ENCODE measurements at regions not wholly inside any gene's neighbourhood (a gene's known extent, or its start where the extent isn't known, plus 50 kb on each side); places are given as distances from the start of the nearest gene placed in this dataset.

DNA sequence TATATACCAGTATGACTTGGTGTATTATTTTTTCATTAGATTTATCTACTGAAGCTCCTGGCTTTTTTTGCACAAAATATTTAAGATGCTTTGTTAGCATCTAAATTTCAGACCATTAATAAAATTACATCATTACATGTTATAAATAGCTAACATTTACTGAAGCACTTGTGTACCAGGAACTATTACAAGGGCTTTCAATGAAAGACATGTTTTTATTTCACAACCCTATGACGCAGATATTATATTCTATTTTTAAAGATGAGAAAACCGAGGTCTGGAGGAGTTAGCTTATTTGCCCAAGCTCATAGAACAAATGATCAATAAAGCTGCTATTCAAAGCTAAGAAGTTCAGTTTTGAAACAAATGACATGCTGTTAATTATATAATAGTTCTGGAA lies 420.4 kb upstream of the DCN start:
- no peaks in the 10 kb centered on the region for H3K27me3 ChIP-seq (replicated peaks; ENCODE audit: control insufficient read depth, insufficient read depth, low read length)
- no peaks in the 10 kb centered on the region for H3K9me3 ChIP-seq
- H3K27me3 Mint-ChIP-seq (ENCODE audit: insufficient read depth, unreplicated experiment): no peaks in the 10 kb centered on the region
- H3K4me1 Mint-ChIP-seq (ENCODE audit: low read depth, unreplicated experiment): peaks cover 7% of the 10 kb centered on the region
- no peak overlapping the region for H3K27ac Mint-ChIP-seq (ENCODE audit: unreplicated experiment)
- no peak overlapping the region for H3K4me3 ChIP-seq (ENCODE audit: low read depth, low read length)
- H3K4me3 Mint-ChIP-seq (ENCODE audit: unreplicated experiment): no peak overlapping the region
- no TSS peak for BruUV-seq (replicated peaks)
- H3K4me1 ChIP-seq: no peaks in the 10 kb centered on the region
- ChIA-PET CTCF (interaction anchor here (0.6 kb wide), 2 partner anchors 24 to 781 kb away, joined by 3 to 4 read pairs; no protein-coding TSS in a partner anchor), POLR2A (no interaction called here)
- intact Hi-C loops (cut with micrococcal nuclease; ENCODE audit: unreplicated experiment): no loop called here
- TF ChIP-seq, protein P1, sequence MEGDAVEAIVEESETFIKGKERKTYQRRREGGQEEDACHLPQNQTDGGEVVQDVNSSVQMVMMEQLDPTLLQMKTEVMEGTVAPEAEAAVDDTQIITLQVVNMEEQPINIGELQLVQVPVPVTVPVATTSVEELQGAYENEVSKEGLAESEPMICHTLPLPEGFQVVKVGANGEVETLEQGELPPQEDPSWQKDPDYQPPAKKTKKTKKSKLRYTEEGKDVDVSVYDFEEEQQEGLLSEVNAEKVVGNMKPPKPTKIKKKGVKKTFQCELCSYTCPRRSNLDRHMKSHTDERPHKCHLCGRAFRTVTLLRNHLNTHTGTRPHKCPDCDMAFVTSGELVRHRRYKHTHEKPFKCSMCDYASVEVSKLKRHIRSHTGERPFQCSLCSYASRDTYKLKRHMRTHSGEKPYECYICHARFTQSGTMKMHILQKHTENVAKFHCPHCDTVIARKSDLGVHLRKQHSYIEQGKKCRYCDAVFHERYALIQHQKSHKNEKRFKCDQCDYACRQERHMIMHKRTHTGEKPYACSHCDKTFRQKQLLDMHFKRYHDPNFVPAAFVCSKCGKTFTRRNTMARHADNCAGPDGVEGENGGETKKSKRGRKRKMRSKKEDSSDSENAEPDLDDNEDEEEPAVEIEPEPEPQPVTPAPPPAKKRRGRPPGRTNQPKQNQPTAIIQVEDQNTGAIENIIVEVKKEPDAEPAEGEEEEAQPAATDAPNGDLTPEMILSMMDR (IDR thresholded peaks at IDR 0.05; ENCODE audit: insufficient read depth in 1 of 2, low read depth in 1 of 2, low read length in 1 of 2, severe bottlenecking in 1 of 2, unreplicated experiment in 1 of 2): no peak
- no peak for DNase-seq
- H3K9me3 Mint-ChIP-seq (ENCODE audit: unreplicated experiment): peaks cover 11% of the 10 kb centered on the region
- H3K36me3 Mint-ChIP-seq (ENCODE audit: insufficient read depth, unreplicated experiment): no peaks in the 10 kb centered on the region
- H3K36me3 ChIP-seq (ENCODE audit: control insufficient read depth, insufficient read depth, low read length): no peaks in the 10 kb centered on the region

DNA sequence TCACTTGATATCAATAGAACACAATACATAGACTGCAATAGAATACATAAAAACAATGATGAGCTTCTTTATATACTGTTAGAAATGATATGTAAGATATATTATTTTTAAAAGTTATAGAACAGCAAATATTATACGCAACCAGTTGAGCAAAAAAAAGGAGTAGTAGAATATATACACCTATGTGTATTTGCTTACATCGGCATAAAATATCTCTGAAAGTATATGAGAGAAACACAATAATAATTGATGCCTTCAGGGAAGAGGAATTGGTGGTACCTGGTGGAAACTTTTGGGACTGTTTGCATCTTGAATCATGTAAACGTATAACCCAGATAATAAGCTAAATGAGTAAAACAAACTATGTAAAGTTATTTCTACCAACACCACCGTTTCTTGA lies 418.4 kb upstream of the DCN start:
- no peaks in the 10 kb centered on the region for H3K9me3 ChIP-seq
- TF ChIP-seq, protein P1 (IDR thresholded peaks at IDR 0.05; ENCODE audit: insufficient read depth in 1 of 2, low read depth in 1 of 2, low read length in 1 of 2, severe bottlenecking in 1 of 2, unreplicated experiment in 1 of 2): no peak
- no peaks in the 10 kb centered on the region for H3K27me3 ChIP-seq (replicated peaks; ENCODE audit: control insufficient read depth, insufficient read depth, low read length)
- no peak overlapping the region for H3K4me3 Mint-ChIP-seq (ENCODE audit: unreplicated experiment)
- H3K36me3 ChIP-seq (ENCODE audit: control insufficient read depth, insufficient read depth, low read length): no peaks in the 10 kb centered on the region
- no peaks in the 10 kb centered on the region for H3K4me1 Mint-ChIP-seq (ENCODE audit: low read depth, unreplicated experiment)
- ChIA-PET CTCF (no interaction called here), POLR2A (no interaction called here)
- peaks cover 11% of the 10 kb centered on the region for H3K9me3 Mint-ChIP-seq (ENCODE audit: unreplicated experiment)
- DNase-seq: no peak
- no peaks in the 10 kb centered on the region for H3K27me3 Mint-ChIP-seq (ENCODE audit: insufficient read depth, unreplicated experiment)
- BruUV-seq (replicated peaks): no TSS peak
- H3K4me3 ChIP-seq (ENCODE audit: low read depth, low read length): no peak overlapping the region
- H3K36me3 Mint-ChIP-seq (ENCODE audit: insufficient read depth, unreplicated experiment): no peaks in the 10 kb centered on the region
- no peaks in the 10 kb centered on the region for H3K4me1 ChIP-seq
- no peak overlapping the region for H3K27ac Mint-ChIP-seq (ENCODE audit: unreplicated experiment)
- intact Hi-C loops (cut with micrococcal nuclease; ENCODE audit: unreplicated experiment): no loop called here

DNA sequence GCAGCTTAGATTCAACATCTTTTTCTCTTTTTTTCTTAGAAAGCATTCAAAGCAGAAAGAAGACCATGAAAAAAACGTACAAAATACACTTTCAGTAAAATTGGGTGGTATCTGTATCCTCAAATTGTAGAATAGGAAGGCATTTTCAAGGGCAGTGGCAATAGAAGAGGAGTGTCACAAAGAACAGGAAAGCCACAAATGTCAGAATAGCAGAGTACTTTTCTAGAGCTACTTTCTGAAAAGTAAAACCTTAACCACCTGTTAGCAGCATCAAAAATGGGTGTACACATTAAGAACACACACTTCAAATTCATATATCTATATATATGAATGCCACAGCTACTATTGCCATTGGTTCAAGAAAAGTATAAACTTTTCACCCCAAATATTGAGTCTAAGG lies 412.1 kb upstream of the DCN start:
- H3K9me3 ChIP-seq: no peaks in the 10 kb centered on the region
- Mint-ChIP-seq H3K9me3 (ENCODE audit: unreplicated experiment) (peaks cover under 1% of the 10 kb centered on the region), H3K4me3 (ENCODE audit: unreplicated experiment) (no peak overlapping the region), H3K4me1 (ENCODE audit: low read depth, unreplicated experiment) (no peaks in the 10 kb centered on the region), H3K27ac (ENCODE audit: unreplicated experiment) (no peak overlapping the region), H3K36me3 (ENCODE audit: insufficient read depth, unreplicated experiment) (no peaks in the 10 kb centered on the region), H3K27me3 (ENCODE audit: insufficient read depth, unreplicated experiment) (no peaks in the 10 kb centered on the region)
- ChIA-PET POLR2A (no interaction called here), CTCF (no interaction called here)
- intact Hi-C loops (cut with micrococcal nuclease; ENCODE audit: unreplicated experiment): no loop called here
- no peak overlapping the region for H3K4me3 ChIP-seq (ENCODE audit: low read depth, low read length)
- DNase-seq: no peak
- H3K27me3 ChIP-seq (replicated peaks; ENCODE audit: control insufficient read depth, insufficient read depth, low read length): no peaks in the 10 kb centered on the region
- no peaks in the 10 kb centered on the region for H3K36me3 ChIP-seq (ENCODE audit: control insufficient read depth, insufficient read depth, low read length)
- TF ChIP-seq, protein P1 (IDR thresholded peaks at IDR 0.05; ENCODE audit: insufficient read depth in 1 of 2, low read depth in 1 of 2, low read length in 1 of 2, severe bottlenecking in 1 of 2, unreplicated experiment in 1 of 2): no peak
- no peaks in the 10 kb centered on the region for H3K4me1 ChIP-seq
- BruUV-seq (replicated peaks): no TSS peak
